Neutrophil (primary cell): ENCODE measurements at regions not wholly inside any gene's neighbourhood (a gene's known extent, or its start where the extent isn't known, plus 50 kb on each side); places are given as distances from the start of the nearest gene placed in this dataset.

Experiments
- H3K27ac ChIP-seq: fragments of 200-600 bp; sonication (generic); 2 replicates; pipeline ENCODE4 v1.5.1; 2016; ENCODE audit warnings: mild to moderate bottlenecking, moderate library complexity
- H3K27me3 ChIP-seq: fragments of 200-600 bp; sonication (generic); 2 replicates; pipeline ENCODE4 v1.6.0; 2016; ENCODE audit warnings: mild to moderate bottlenecking
- H3K36me3 ChIP-seq: fragments of 200-600 bp; sonication (generic); 2 replicates; pipeline ENCODE4 v1.5.1; 2017
- H3K4me1 ChIP-seq, 2 experiments: fragments of 200-600 bp in 1 of 2; sonication (generic) in 1 of 2; 1 replicate in 1 of 2; 2 replicates in 1 of 2; pipeline versions ENCODE4 v1.5.1 to v1.6.1; 2013 to 2016; ENCODE audit warnings: low read depth in 1 of 2, low read length in 1 of 2, mild to moderate bottlenecking in 1 of 2, moderate library complexity in 1 of 2; ENCODE audit not compliant: control insufficient read depth in 1 of 2, insufficient read depth in 1 of 2
- H3K4me3 ChIP-seq, 2 experiments: fragments of 200-600 bp in 1 of 2; sonication (generic) in 1 of 2; 1 replicate in 1 of 2; 2 replicates in 1 of 2; pipeline ENCODE4 v1.5.1; 2013 to 2016; ENCODE audit warnings: low read depth in 1 of 2, low read length in 1 of 2, mild to moderate bottlenecking in 1 of 2, moderate library complexity in 1 of 2
- H3K9me3 ChIP-seq: fragments of 200-600 bp; sonication (generic); 2 replicates; pipeline ENCODE4 v1.5.1; 2016
- TF ChIP-seq, protein P1 (sequence below): fragments of 200-600 bp; sonication (generic); IDR thresholded peaks from 2 replicates; pipeline ENCODE4 v1.5.1; 2016; ENCODE audit warnings: antibody characterized with exemption

DNA sequence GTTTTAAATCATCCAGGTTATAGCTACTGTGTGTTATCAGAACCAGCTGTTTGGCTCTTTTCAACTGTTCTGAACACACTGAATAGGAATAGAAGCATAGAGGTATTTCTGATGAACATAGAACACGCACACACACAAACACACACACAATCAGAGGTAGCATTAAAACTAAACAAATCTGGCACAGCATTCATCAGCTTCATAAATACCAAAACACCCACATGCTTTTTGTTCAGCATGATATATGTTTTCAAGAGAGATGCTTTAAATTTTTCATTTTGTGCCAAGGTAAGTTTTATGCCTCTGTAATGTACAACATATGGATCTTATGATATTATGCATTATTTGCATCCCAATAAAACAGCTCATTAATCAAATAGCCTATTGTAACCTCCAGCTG, 208.6 kb downstream of the GALC start:
- no peaks in the 10 kb centered on the region for H3K4me1 ChIP-seq
- TF ChIP-seq, protein P1, sequence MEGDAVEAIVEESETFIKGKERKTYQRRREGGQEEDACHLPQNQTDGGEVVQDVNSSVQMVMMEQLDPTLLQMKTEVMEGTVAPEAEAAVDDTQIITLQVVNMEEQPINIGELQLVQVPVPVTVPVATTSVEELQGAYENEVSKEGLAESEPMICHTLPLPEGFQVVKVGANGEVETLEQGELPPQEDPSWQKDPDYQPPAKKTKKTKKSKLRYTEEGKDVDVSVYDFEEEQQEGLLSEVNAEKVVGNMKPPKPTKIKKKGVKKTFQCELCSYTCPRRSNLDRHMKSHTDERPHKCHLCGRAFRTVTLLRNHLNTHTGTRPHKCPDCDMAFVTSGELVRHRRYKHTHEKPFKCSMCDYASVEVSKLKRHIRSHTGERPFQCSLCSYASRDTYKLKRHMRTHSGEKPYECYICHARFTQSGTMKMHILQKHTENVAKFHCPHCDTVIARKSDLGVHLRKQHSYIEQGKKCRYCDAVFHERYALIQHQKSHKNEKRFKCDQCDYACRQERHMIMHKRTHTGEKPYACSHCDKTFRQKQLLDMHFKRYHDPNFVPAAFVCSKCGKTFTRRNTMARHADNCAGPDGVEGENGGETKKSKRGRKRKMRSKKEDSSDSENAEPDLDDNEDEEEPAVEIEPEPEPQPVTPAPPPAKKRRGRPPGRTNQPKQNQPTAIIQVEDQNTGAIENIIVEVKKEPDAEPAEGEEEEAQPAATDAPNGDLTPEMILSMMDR, result no peak

GRCh38 chr14:87783071-87783470, 209.9 kb downstream of the GALC start:
- no peaks in the 10 kb centered on the region for H3K36me3 ChIP-seq
- H3K27ac ChIP-seq, result no peak overlapping the region
- H3K4me1 ChIP-seq, result no peaks in the 10 kb centered on the region
- H3K4me3 ChIP-seq, result no peak overlapping the region
- no peaks in the 10 kb centered on the region for H3K9me3 ChIP-seq
- TF ChIP-seq, protein P1, result no peak
- no peaks in the 10 kb centered on the region for H3K27me3 ChIP-seq

More for the DNA sequence above, 208.6 kb downstream of the GALC start:
- no peaks in the 10 kb centered on the region for H3K36me3 ChIP-seq
- no peak overlapping the region for H3K4me3 ChIP-seq
- no peaks in the 10 kb centered on the region for H3K27me3 ChIP-seq
- no peak overlapping the region for H3K27ac ChIP-seq
- H3K9me3 ChIP-seq, result no peaks in the 10 kb centered on the region

DNA sequence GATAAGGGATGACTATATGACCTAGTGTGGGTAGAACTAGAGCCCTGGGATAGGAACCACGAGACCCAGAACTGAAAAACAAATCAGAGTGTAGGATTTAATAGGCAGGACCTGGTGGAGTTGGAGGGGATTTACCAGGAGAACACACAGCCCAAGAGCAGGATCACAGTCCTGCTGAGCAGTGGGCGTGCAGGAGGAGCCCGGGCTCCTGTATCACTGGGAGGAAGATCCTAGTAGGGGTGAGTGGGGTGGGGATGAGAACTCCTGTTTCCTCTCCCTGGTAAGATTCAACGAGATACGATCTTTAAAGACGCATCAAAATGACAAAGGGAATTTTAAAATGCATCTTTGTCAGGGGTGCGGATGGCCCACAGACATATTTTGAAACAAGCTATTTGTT, 220.1 kb downstream of the GALC start:
- TF ChIP-seq, protein P1, result no peak
- H3K36me3 ChIP-seq, result no peaks in the 10 kb centered on the region
- H3K4me1 ChIP-seq, result no peaks in the 10 kb centered on the region
- no peaks in the 10 kb centered on the region for H3K27me3 ChIP-seq
- H3K9me3 ChIP-seq, result no peaks in the 10 kb centered on the region
- no peak overlapping the region for H3K4me3 ChIP-seq
- H3K27ac ChIP-seq, result no peak overlapping the region

GRCh38 chr14:87767567-87767901, 225.4 kb downstream of the GALC start:
- Histone ChIP-seq H3K4me1 (no peaks in the 10 kb centered on the region), H3K4me3 (no peak overlapping the region), H3K36me3 (no peaks in the 10 kb centered on the region), H3K9me3 (no peaks in the 10 kb centered on the region), H3K27ac (no peak overlapping the region), H3K27me3 (no peaks in the 10 kb centered on the region)
- TF ChIP-seq, protein P1, result no peak

DNA sequence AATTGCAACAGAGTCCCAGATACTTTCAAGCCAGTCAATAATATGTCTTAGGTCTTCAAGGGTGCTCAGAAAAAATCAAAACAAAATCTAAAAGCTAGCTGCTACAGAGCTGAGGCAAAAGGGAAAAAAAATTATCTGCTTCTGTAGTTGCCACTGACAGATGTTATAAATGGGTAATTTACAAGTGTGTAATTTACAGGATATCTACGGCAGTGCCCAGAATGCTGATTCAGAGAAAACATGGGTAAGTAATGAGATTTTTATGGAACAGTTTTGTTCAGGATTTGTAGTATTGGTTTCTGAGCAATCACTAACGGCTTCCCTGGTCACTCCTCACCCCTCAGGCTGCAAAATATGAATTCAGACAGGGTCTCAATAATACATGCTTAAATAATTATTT, 234.1 kb downstream of the GALC start:
- Histone ChIP-seq H3K27ac (no peak overlapping the region), H3K27me3 (no peaks in the 10 kb centered on the region), H3K36me3 (no peaks in the 10 kb centered on the region), H3K9me3 (no peaks in the 10 kb centered on the region), H3K4me3 (no peak overlapping the region), H3K4me1 (no peaks in the 10 kb centered on the region)
- TF ChIP-seq, protein P1, result no peak

DNA sequence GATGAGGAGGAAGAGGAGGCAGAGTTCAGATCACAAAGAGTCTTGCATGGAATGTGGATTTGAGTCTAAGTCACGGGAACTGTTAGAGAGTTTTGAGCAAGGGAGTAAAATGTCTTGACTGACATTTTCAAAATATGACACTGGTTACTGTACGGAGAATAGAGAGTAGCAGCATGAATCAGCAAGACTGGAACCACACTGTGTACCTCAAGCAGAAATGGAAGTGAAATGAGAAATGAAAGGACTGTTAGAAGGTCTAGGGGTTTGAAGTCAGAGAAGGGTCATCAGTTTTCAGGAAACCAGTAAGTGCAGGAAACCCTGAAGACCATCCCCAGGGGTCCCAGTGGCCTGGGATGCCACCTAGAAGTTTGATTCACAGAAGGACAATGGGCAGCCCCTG, 236.3 kb downstream of the GALC start:
- H3K36me3 ChIP-seq, result no peaks in the 10 kb centered on the region
- H3K4me3 ChIP-seq, result no peak overlapping the region
- H3K27ac ChIP-seq, result no peak overlapping the region
- H3K4me1 ChIP-seq, result peaks cover 0 to under 1% of the 10 kb centered on the region in 2 experiments
- no peaks in the 10 kb centered on the region for H3K9me3 ChIP-seq
- TF ChIP-seq, protein P1, result no peak
- no peaks in the 10 kb centered on the region for H3K27me3 ChIP-seq
